T-helper 1 cell treated with Interleukin-12 subunit alpha and Interleukin-12 subunit beta and Interleukin-4 antibody, amounts not matched to agents 30 ng/mL and 1 ng/mL, for 36 hours (primary cell): ENCODE measurements at regions not wholly inside any gene's neighbourhood (a gene's known extent, or its start where the extent isn't known, plus 50 kb on each side); places are given as distances from the start of the nearest gene placed in this dataset.

ENCODE experiments used
- intact Hi-C: fragments of 100-400 bp; cut with micrococcal nuclease; formaldehyde crosslinking; loops from one replicate; pipeline ENCODE4 v1.15.1; 2024

- intact Hi-C loops = no loop called here
These were observed 970.7 kb downstream of the KCNMA1 start for GRCh38 chr10:76666891-76667290.

- intact Hi-C loops = no loop called here
These were observed 972.6 kb downstream of the KCNMA1 start for GRCh38 chr10:76665029-76665428.

- intact Hi-C loops = no loop called here
These were observed 980.1 kb downstream of the KCNMA1 start for GRCh38 chr10:76657337-76658012.

- intact Hi-C loops = no loop called here
These were observed 986.5 kb downstream of the KCNMA1 start for GRCh38 chr10:76651154-76651553.

GRCh38 chr10:76649723-76650127, 987.9 kb downstream of the KCNMA1 start:
- intact Hi-C loops = no loop called here

GRCh38 chr10:76649254-76649653, 988.4 kb downstream of the KCNMA1 start:
- intact Hi-C loops = no loop called here

GRCh38 chr10:76647301-76647700, 990.3 kb downstream of the KCNMA1 start:
- intact Hi-C loops = no loop called here

- intact Hi-C loops = no loop called here
These were observed 992.3 kb downstream of the KCNMA1 start for GRCh38 chr10:76645341-76645740.

GRCh38 chr10:76644476-76644875, 993.1 kb downstream of the KCNMA1 start:
- intact Hi-C loops = no loop called here

- intact Hi-C loops = no loop called here
These were observed 994.1 kb downstream of the KCNMA1 start for GRCh38 chr10:76643511-76643911.

- intact Hi-C loops = no loop called here
These were observed 995.2 kb downstream of the KCNMA1 start for GRCh38 chr10:76642358-76642757.

- intact Hi-C loops = no loop called here
These were observed 996.4 kb downstream of the KCNMA1 start for GRCh38 chr10:76641215-76641614.

GRCh38 chr10:76640806-76641205, 996.8 kb downstream of the KCNMA1 start:
- intact Hi-C loops = loop anchor here (1.0 kb wide), 1 partner anchor 42 kb away; no protein-coding TSS in a partner anchor

GRCh38 chr10:76632767-76633051, 1004.9 kb downstream of the KCNMA1 start:
- intact Hi-C loops = no loop called here

GRCh38 chr10:76631884-76632766, 1005.5 kb downstream of the KCNMA1 start:
- intact Hi-C loops = no loop called here

GRCh38 chr10:76631036-76631670, 1006.5 kb downstream of the KCNMA1 start:
- intact Hi-C loops = no loop called here

GRCh38 chr10:76628801-76629200, 1008.8 kb downstream of the KCNMA1 start:
- intact Hi-C loops = no loop called here

GRCh38 chr10:76626386-76626785, 1011.2 kb downstream of the KCNMA1 start:
- intact Hi-C loops = no loop called here

- intact Hi-C loops = no loop called here
These were observed 1013.1 kb downstream of the KCNMA1 start for GRCh38 chr10:76624470-76624869.

- intact Hi-C loops = no loop called here
These were observed 1015.6 kb downstream of the KCNMA1 start for GRCh38 chr10:76621886-76622620.

GRCh38 chr10:76618641-76619040, 1019.0 kb downstream of the KCNMA1 start:
- intact Hi-C loops = loop anchor here (5.0 kb wide), 1 partner anchor 1219 kb away; no protein-coding TSS in a partner anchor
